Cardiac fibroblast (primary cell): ENCODE measurements at regions not wholly inside any gene's neighbourhood (a gene's known extent, or its start where the extent isn't known, plus 50 kb on each side); places are given as distances from the start of the nearest gene placed in this dataset.

ENCODE experiments used
- DNase-seq, 2 donors: peaks; one replicate each; pipeline versions ENCODE4 v3.0.0 to v3.0.0-alpha.2; 2010; ENCODE audit warnings: low read depth in 2 of 2
- H3K4me3 ChIP-seq, 2 donors: replicated peaks in 1 of 2; 1 replicate in 1 of 2; 2 replicates in 1 of 2; pipeline ENCODE4 v1.5.1; 2011; ENCODE audit warnings: low read depth in 2 of 2, low read length in 2 of 2, mild to moderate bottlenecking in 2 of 2, moderate library complexity in 1 of 2
- CTCF ChIP-seq: IDR thresholded peaks from one replicate; pipeline ENCODE4 v1.5.1; 2011; ENCODE audit warnings: low read depth, mild to moderate bottlenecking, low read length, inconsistent platforms

GRCh38 chr6:145544041-145544440, 191.3 kb downstream of the EPM2A start:
- TF ChIP-seq CTCF: no peak
- peak; percentile 24 to 84 for DNase-seq
- H3K4me3 ChIP-seq: no peak overlapping the region

DNA sequence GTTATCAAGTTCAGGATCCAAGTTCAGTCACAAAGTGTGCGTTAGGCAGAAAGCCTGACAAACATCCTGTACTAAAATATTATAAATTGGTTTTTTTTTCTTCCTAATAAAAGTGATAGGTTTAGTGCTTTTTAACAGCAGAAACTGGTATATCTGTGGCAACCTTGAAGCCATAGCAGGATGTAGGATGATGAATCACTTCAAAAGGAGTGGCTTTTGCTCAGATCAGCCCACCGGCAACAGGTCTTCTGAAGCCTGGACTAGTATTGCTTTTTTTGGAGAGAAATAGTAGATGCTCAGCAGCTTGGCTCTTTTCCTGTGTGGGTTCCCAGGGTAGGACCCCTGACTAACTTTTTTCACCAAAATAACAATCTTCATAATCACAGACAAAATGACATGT, 190.8 kb downstream of the EPM2A start:
- peak in 1 of 2 donors; percentile 15 for DNase-seq
- H3K4me3 ChIP-seq: no peak overlapping the region
- TF ChIP-seq CTCF: no peak

DNA sequence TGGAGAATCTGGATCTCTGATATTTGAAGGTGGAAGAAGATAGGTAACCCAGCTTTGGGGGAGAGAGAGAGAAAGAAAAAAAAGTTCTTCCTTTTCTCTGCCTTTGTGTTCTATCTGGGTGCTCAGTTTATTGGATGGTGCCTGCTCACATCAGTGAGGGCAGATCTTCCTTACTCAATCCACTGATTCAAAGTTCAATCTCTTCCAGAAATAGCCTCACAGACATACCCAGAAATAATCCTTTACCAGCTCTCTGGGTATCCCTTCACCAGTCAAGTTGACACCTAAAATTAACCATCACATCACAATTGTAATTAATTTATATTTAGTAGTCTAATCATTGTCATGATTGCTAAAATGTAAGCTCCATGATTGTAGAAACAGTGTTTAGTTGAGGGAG, 189.1 kb downstream of the EPM2A start:
- no peak overlapping the region for H3K4me3 ChIP-seq
- DNase-seq: no peak
- no peak for TF ChIP-seq CTCF

- no peak for TF ChIP-seq CTCF
- no peak for DNase-seq
- no peak overlapping the region for H3K4me3 ChIP-seq
Observed at GRCh38 chr6:145547594-145548335, 187.6 kb downstream of the EPM2A start.

DNA sequence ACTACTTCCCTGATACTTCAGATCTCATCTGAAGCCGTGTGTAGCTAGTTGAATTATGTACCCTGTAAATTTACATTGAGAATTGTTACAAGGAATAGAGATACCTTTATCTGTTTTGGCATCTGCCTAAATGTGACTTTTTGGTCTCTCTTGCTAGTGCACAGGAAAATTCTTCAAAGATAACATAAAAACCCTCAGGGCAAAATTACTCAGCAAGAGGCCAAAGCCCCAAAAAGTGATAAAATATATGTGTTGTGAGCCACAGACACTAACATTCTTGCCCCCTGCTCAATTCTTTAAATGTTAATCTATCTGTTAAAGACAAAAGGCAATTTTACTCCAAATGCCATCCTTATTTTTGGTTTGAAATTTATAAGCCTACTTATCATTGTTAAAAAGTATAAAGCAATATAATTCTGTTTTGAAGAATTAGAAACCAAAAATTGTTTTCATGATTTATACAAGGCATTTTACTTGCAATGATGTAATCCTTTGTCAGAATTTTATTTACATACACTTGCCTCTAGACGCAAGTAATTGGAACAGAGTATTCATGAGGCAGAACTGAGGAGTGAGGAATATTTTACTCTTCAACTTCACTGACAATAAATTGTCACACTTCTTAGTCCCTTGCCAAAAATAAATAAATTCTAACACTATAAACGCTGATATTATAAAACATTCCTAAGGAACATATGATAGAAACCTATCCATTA, 186.2 kb downstream of the EPM2A start:
- no peak for TF ChIP-seq CTCF
- no peak for DNase-seq
- no peak overlapping the region for H3K4me3 ChIP-seq

GRCh38 chr6:145551164-145551563, 184.2 kb downstream of the EPM2A start:
- DNase-seq: peak in 1 of 2 donors; percentile 23
- no peak overlapping the region for H3K4me3 ChIP-seq
- TF ChIP-seq CTCF: no peak

DNA sequence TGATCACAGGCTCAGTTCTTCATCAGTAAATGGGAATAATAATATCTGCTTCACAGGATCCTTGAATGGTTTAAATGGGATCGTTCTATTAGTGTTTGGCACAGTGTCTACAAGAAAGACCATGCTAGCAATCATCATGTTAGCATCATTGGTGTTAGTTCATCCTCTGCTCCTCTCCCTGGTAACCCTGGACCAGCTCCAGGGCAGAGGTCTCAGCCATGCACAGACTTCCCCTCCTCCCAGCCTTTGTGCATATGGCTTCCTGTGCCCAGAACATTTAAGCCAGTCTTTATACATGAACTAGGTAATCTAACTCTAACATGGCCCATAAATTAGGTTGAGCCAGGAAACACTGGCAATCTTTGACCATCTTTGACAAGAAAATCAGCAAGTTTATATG, 180.2 kb downstream of the EPM2A start:
- no peak for DNase-seq
- H3K4me3 ChIP-seq: no peak overlapping the region
- no peak for TF ChIP-seq CTCF
